ENCODE measurements at regions not wholly inside any gene's neighbourhood (a gene's known extent, or its start where the extent isn't known, plus 50 kb on each side); places are given as distances from the start of the nearest gene placed in this dataset.

- no peak for DNase-seq
Observed at GRCh38 chr2:128474036-128474955, 155.6 kb upstream of the HS6ST1 start.

GRCh38 chr2:128474962-128475361 is 156.3 kb upstream of the HS6ST1 start:
- no peak for DNase-seq

GRCh38 chr2:128475427-128476211 is 157.0 kb upstream of the HS6ST1 start:
- no peak for DNase-seq

- DNase-seq: no peak
Observed at GRCh38 chr2:128477026-128477820, 158.6 kb upstream of the HS6ST1 start.

GRCh38 chr2:128477891-128478290 is 159.2 kb upstream of the HS6ST1 start:
- no peak for DNase-seq

- no peak for DNase-seq
Observed at GRCh38 chr2:128485761-128486639, 167.3 kb upstream of the HS6ST1 start.

- DNase-seq: no peak
Observed at GRCh38 chr2:128486640-128487375, 168.1 kb upstream of the HS6ST1 start.

GRCh38 chr2:128487650-128488387 is 169.2 kb upstream of the HS6ST1 start:
- no peak for DNase-seq

- peak; percentile 50 for DNase-seq
Observed at GRCh38 chr2:128488434-128488833, 169.8 kb upstream of the HS6ST1 start.

GRCh38 chr2:128489526-128490273 is 171.0 kb upstream of the HS6ST1 start:
- DNase-seq: no peak

- no peak for DNase-seq
Observed at GRCh38 chr2:128490321-128490720, 171.7 kb upstream of the HS6ST1 start.

GRCh38 chr2:128490881-128491691 is 172.4 kb upstream of the HS6ST1 start:
- no peak for DNase-seq

GRCh38 chr2:128491692-128492244 is 173.1 kb upstream of the HS6ST1 start:
- DNase-seq: no peak

- no peak for DNase-seq
Observed at GRCh38 chr2:128492966-128493811, 174.5 kb upstream of the HS6ST1 start.

- DNase-seq: no peak
Observed at GRCh38 chr2:128493880-128494279, 175.2 kb upstream of the HS6ST1 start.

GRCh38 chr2:128494307-128494639 is 175.6 kb upstream of the HS6ST1 start:
- no peak for DNase-seq

- no peak for DNase-seq
Observed at GRCh38 chr2:128494640-128495321, 176.1 kb upstream of the HS6ST1 start.
